Activated T-cell treated with anti-CD3 and anti-CD28 coated beads, Interleukin-2, amount 50 U/mL, for 1 hour (primary cell): ENCODE measurements at regions not wholly inside any gene's neighbourhood (a gene's known extent, or its start where the extent isn't known, plus 50 kb on each side); places are given as distances from the start of the nearest gene placed in this dataset.
"Not testable (repeated sequence)": the region's sequence is repeated elsewhere in the genome, so short reads cannot be mapped to it uniquely, and the experiment has no call there.

ENCODE experiments used
- DNase-seq: peaks from one replicate; pipeline ENCODE4 v3.0.0-alpha.2; 2020

GRCh38 chr5:117359895-117360294, 785.3 kb upstream of the SEMA6A start:
- DNase-seq = no peak

GRCh38 chr5:117357886-117358285, 783.3 kb upstream of the SEMA6A start:
- no peak for DNase-seq

GRCh38 chr5:117347280-117347679, 772.7 kb upstream of the SEMA6A start:
- no peak for DNase-seq

GRCh38 chr5:117343726-117344125, 769.1 kb upstream of the SEMA6A start:
- not testable (repeated sequence) for DNase-seq

DNA sequence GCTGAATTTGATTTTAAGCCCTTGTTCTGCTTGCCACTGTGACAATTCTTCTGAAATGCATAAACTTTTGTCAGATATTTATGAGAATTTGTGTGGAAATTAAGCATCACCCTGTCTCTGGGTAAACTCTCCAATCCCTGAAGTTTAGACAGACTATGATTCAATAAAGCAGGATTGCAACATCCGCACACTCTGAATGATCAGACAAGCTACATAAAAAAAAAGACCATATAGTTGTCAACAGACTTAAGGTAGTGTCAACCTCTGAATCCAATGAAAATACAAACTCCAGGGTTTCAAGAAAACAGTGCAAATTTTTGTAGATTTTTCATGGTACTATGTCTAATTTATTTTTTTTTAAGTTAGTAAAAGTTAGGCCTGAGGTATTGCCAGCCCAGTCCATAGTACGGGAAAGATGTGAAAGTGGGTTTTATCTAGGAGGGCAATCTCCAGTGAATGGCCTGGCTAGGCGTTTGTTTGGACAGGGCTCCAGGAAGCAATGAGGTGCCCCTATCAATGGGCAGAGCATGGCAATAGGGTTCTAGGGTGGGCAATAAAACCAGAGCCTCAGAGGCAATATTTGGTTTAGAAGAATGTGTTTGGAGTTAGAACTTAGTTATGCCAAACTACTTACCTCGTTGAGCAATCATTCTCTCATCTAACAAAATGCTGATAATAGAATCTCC, 762.6 kb upstream of the SEMA6A start:
- DNase-seq = no peak

- DNase-seq = no peak
Observed at GRCh38 chr5:117336208-117336607, 761.6 kb upstream of the SEMA6A start.

- DNase-seq = no peak
Observed at GRCh38 chr5:117333011-117333410, 758.4 kb upstream of the SEMA6A start.

- DNase-seq = no peak
Observed at GRCh38 chr5:117332341-117332740, 757.7 kb upstream of the SEMA6A start.

GRCh38 chr5:117327511-117327910, 752.9 kb upstream of the SEMA6A start:
- no peak for DNase-seq

GRCh38 chr5:117326997-117327396, 752.4 kb upstream of the SEMA6A start:
- DNase-seq = no peak

DNA sequence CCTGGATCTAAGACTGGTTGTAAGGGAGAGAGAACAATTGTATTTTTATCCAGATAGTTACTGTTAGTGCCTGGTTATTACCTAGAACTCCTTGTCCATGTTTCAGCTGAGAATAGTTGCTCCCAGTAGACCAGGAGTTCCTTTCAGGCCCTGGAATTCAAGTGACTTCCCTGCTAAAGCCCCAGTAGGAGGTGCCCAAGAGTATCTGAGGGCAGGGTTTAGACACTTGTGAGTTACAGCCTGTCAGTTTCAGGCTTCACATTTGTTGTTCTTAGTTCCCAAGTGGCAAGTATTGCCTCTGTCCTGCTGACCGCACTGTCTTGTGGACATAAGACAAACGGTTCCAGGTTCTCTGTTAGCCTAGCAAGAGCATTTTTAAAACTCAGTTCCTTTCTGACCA, 743.9 kb upstream of the SEMA6A start:
- DNase-seq = no peak

- DNase-seq = no peak
Observed at GRCh38 chr5:117315170-117315569, 740.5 kb upstream of the SEMA6A start.

- DNase-seq = not testable (repeated sequence)
Observed at GRCh38 chr5:117304512-117305107, 730.0 kb upstream of the SEMA6A start.

DNA sequence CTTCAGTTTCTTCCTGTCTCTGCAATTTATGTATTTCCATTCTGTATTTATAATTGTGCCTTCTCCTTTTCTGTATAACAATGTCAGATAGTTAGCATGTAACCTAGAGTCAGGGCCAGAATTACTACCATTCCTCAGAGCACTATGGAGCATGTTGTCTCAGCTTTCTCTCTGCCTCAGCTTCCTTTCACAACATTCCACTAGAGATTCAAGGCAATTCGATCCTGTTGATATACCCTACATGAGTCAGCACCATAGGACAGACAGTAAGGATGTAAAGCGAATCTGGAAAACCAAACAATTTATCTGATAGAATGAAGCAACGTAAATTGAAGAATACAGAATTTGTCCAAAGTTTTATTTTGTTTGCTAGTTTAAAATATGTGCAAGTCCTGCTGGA, 728.3 kb upstream of the SEMA6A start:
- DNase-seq = no peak

GRCh38 chr5:117302473-117302872, 727.9 kb upstream of the SEMA6A start:
- DNase-seq = no peak

DNA sequence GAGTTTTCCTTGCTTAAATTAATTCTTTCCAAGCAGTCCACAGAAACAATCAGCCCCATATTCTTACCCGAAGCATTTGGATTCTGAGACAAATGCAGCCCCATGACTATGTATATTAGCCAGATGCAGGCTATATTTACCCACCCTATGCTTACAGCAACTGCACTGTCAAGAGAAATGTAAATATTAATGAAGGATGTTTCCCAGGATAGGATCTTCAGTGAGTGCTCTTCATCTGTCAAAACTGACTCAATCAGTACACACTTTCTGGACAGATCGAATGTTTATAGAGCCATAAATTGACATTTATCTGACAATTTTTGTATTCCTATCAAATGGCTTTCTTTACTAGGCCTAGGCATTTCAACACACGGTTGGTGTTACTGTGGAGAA, 725.3 kb upstream of the SEMA6A start:
- DNase-seq = no peak

DNA sequence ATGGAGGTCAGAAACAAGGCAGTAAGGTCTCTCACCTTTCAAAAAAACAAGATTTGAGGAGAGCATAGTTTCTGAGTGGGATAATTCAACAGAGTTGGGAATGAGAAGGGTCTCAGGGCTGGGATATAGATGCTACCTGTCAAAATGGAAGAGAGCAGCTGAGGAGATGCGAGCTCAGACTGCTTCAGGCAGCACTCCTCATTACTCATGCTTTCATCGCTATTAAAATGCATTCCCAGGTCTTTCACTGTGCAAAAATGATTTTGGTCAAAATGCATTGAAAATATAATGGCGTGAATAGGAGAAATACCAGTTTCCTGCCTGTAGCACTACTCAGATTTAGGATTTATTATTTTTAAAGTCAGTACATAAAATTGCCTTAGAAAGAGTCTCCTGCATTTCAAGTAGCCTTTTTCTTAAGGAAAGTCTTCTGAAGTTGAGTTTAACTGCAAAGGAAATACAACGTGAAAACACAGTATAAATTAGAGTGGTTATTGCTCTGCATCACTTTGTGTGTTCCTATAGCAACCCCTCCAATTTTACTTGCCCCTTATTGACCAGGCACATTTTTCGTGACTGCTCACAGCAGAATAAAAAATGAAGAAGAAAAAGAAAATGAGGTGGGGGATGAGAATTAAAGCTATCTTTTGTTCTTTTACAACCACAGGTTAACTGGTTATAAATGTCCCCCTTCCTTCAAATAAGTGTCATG, 724.8 kb upstream of the SEMA6A start:
- DNase-seq = no peak

DNA sequence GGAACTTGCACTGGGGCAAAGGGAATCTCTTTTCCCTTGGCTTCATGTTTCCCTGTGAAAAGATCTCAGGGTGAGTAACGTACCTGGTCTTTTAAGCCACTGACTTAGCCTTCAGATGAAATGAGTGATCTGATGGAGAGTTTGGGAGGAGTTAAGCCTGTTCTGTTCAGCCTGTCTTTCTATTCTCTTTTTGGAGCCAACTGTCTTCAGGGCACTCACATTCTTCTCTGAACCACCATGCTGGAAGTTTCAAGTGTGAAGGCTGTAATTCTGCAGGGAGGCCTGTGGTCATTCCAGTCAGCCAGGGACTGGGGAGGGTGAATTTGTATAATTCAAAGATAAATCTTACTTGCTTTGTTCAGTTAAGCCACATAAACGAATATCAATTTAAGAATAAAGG, 722.2 kb upstream of the SEMA6A start:
- no peak for DNase-seq

DNA sequence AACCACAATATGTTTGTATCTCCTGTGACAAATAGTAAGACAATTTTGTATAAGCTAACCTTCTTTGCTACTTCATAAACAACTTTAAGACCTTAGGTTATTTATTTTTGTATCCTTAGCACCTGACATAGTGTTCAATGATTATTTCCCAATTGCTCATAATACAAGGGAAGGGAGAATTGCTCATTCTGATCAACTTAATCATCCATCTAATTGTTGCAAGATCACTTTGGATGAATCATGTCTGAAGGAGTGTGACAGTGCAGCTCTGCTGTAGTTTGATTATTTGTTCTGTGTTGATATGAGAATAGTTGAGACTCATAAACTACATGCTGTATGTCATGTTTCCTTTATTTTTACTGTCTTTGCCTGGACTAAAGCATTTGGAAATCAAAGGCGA, 721.3 kb upstream of the SEMA6A start:
- no peak for DNase-seq

- DNase-seq = no peak
Observed at GRCh38 chr5:117286813-117287212, 712.2 kb upstream of the SEMA6A start.

DNA sequence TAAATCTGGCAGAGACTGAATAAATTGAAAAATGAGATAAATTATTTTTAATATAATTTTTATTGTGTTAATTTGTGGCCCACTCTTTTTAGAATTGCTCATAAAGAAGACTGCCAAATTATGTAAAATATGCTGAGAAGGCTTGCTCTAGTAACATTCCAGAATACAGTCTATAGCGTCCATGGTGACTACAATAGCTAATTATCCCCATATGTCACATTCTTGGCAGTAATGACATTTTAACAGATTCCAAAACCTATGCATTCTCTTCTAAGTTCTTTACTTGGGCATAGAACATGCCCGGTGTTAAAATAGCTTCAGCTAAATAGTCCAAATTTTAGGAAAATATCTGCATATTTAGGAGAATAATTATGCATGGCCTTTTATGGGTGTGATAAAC, 697.0 kb upstream of the SEMA6A start:
- no peak for DNase-seq

GRCh38 chr5:117266280-117266679, 691.7 kb upstream of the SEMA6A start:
- no peak for DNase-seq

- no peak for DNase-seq
Observed at GRCh38 chr5:117263231-117263630, 688.6 kb upstream of the SEMA6A start.

DNA sequence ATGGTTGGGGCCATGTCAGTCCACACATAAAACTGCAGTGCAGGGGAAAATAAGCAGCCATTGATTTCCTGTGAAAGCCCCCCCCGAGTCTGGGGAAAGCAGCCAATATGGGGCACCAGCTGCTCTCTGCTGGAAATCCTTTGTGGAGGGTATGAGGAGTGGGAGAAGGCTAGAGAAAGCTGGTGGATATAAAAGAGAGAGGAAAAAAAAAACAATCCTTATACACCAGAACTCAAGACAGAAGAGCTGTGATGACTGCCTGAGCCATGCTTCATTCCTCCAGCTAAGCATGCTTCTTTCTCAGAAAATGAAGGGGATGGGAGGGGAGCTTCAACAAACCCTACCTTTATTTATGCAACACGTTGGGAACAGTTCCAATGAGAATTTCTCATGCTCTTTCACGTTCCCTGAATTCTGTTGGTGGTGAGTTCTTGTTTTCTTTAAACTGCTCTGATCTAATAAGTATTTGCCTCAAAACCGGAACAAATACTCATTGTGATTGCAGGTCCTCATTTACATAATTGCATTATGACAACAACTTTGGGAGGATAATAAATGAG, 688.0 kb upstream of the SEMA6A start:
- no peak for DNase-seq
